ENCODE measurements at regions not wholly inside any gene's neighbourhood (a gene's known extent, or its start where the extent isn't known, plus 50 kb on each side); places are given as distances from the start of the nearest gene placed in this dataset.
"Not testable (repeated sequence)": the region's sequence is repeated elsewhere in the genome, so short reads cannot be mapped to it uniquely, and the experiment has no call there.

DNA sequence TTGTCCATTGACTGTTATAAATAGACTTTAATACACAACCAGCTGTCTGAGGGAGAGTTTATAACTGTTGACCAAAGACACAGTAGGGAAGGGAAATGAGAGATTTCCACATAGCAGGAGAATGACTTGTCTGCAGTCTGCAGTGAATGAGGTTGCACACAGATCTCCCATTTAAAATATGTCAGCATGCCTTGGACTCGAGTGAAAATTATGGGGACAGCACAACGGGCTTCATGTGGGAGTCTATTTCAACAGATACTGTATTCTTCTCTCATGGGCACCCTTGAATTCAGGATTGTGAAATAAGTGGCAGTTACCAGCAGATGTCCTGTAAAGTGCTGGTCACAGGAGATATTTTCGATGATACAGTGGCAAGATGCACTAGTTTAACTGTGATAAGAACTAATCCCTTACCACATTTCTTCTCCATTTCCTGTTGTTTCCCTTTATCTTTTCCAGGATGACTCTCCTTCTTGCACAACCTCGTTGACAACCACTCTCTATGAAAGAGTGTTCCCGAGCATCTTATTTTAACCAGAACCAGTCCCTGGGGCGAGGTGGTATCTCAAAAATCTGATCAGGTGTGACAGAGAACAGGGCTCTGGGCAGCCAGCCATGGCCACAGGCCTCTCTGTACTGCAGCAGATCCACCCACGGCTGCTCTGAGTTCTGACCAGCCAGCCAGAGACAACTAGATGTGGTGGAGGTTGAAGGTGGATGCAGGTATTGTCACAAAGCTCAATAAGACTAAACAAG lies 51.5 kb upstream of the MAP3K1 start:
- Histone ChIP-seq H3K27me3 (ENCODE audit: insufficient read depth, low read length) (no peaks in the 10 kb centered on the region), H3K27ac (ENCODE audit: low read depth, low read length) (no peak overlapping the region), H3K9me3 (ENCODE audit: insufficient read depth, low read depth, low read length) (no peaks in the 10 kb centered on the region), H3K4me1 (ENCODE audit: insufficient read depth, low read length) (peaks cover 5% of the 10 kb centered on the region; the same call in 1 of the 2 replicates), H3K9ac (ENCODE audit: low read depth, low read length) (no peak overlapping the region), H3K4me3 (ENCODE audit: low read length) (no peak overlapping the region), H3K36me3 (ENCODE audit: insufficient read depth, low read length) (no peaks in the 10 kb centered on the region)
- 91% methylated on average over 7 of the region's 7 CpGs for WGBS

DNA sequence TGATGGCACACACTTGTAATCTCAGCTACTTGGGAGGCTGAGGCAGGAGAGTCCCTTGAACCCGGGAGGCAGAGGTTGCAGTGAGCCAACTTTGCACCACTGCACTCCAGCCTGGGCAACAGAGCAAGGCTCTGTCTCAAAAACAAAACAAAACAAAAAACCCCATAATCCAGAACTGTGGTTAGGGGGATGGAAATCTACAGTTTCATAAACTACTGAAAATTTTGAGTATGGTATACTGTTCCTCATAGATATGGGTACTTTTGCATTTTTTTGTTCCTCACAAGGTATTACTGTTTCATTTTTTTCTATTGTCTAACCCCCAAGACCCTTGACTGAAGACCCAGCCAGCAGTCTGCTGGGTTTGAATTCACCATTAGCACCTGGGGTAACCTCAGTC lies 52.2 kb upstream of the MAP3K1 start:
- 84% methylated on average over 1 of the region's 1 CpG for WGBS
- Histone ChIP-seq H3K9ac (ENCODE audit: low read depth, low read length) (no peak overlapping the region), H3K27ac (ENCODE audit: low read depth, low read length) (no peak overlapping the region), H3K27me3 (ENCODE audit: insufficient read depth, low read length) (no peaks in the 10 kb centered on the region), H3K4me1 (ENCODE audit: insufficient read depth, low read length) (peaks cover 5% of the 10 kb centered on the region; the same call in 1 of the 2 replicates), H3K4me3 (ENCODE audit: low read length) (no peak overlapping the region), H3K36me3 (ENCODE audit: insufficient read depth, low read length) (no peaks in the 10 kb centered on the region), H3K9me3 (ENCODE audit: insufficient read depth, low read depth, low read length) (no peaks in the 10 kb centered on the region)

DNA sequence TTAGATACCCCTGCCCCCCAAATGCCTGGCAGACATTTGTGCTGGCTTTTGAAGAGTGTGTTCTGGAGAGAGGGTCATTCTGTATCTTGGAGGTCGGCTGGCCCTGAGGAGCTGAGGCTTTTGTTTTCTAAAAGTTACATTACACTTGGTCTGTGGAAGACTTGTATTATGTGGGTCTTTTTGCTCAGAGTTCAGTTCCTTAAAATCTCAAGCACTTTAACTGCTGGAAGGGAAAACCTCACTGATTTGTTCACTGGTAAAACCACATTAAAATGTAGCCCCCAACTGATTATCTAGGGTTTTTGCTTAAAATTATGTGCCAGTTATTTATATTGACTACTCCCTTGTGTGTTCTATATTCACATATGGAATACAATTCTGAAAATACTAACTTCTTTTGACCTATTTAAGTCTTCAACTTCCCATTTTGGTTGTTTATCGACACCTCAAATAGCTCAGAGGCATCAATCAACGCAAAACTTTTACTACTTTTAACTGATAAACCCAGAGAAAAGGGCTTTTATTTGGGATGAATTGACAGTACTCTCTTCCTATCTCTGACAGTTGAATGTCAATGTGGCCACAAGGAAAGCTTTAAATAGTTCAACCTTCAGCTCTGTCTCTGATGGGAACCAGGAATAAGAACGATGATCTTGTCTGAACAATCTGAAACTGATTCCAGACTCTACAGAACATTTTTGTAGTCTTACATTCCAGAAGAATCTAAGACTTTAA lies 54.0 kb upstream of the MAP3K1 start:
- 86% methylated on average over 4 of the region's 4 CpGs for WGBS
- no peak overlapping the region for H3K4me3 ChIP-seq (ENCODE audit: low read length)
- H3K27me3 ChIP-seq (ENCODE audit: insufficient read depth, low read length): no peaks in the 10 kb centered on the region
- no peaks in the 10 kb centered on the region for H3K36me3 ChIP-seq (ENCODE audit: insufficient read depth, low read length)
- no peak overlapping the region for H3K9ac ChIP-seq (ENCODE audit: low read depth, low read length)
- no peak overlapping the region for H3K27ac ChIP-seq (ENCODE audit: low read depth, low read length)
- H3K4me1 ChIP-seq (ENCODE audit: insufficient read depth, low read length): peaks cover 5% of the 10 kb centered on the region; the same call in 1 of the 2 replicates
- H3K9me3 ChIP-seq (ENCODE audit: insufficient read depth, low read depth, low read length): no peaks in the 10 kb centered on the region

DNA sequence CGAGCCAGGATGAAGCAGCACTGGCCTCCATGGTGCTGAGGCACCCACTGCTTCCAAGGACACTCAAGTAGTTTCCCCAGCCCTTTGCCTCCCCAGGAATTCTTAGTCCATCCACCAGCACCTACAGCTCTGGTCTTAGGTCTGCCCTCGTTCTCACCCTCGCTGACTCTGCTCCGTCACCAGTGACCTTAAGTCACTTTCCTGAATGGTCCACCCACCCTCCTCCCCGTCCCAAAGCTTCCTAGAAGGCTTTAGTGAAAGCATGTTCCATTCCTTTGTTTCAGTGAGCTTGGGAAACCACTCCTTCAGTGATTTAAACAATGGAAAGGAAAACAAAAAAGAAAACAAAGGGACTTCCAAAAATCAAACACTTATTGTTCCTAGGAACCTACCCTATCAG lies 54.6 kb upstream of the MAP3K1 start:
- 77% methylated on average over 5 of the region's 5 CpGs for WGBS
- H3K27ac ChIP-seq (ENCODE audit: low read depth, low read length): no peak overlapping the region
- no peaks in the 10 kb centered on the region for H3K9me3 ChIP-seq (ENCODE audit: insufficient read depth, low read depth, low read length)

GRCh38 chr5:56759521-56760216 lies 55.7 kb upstream of the MAP3K1 start:
- Histone ChIP-seq H3K4me3 (ENCODE audit: low read length) (no peak overlapping the region), H3K27me3 (ENCODE audit: insufficient read depth, low read length) (no peaks in the 10 kb centered on the region), H3K9me3 (ENCODE audit: insufficient read depth, low read depth, low read length) (no peaks in the 10 kb centered on the region), H3K36me3 (ENCODE audit: insufficient read depth, low read length) (no peaks in the 10 kb centered on the region), H3K4me1 (ENCODE audit: insufficient read depth, low read length) (peaks cover 5% of the 10 kb centered on the region; the same call in 1 of the 2 replicates), H3K9ac (ENCODE audit: low read depth, low read length) (no peak overlapping the region), H3K27ac (ENCODE audit: low read depth, low read length) (no peak overlapping the region)
- WGBS: 97% methylated on average over 3 of the region's 4 CpGs

More for the DNA sequence above, 54.6 kb upstream of the MAP3K1 start:
- Histone ChIP-seq H3K36me3 (ENCODE audit: insufficient read depth, low read length) (no peaks in the 10 kb centered on the region), H3K4me3 (ENCODE audit: low read length) (no peak overlapping the region), H3K4me1 (ENCODE audit: insufficient read depth, low read length) (peaks cover 5% of the 10 kb centered on the region; the same call in 1 of the 2 replicates), H3K9ac (ENCODE audit: low read depth, low read length) (no peak overlapping the region), H3K27me3 (ENCODE audit: insufficient read depth, low read length) (no peaks in the 10 kb centered on the region)

DNA sequence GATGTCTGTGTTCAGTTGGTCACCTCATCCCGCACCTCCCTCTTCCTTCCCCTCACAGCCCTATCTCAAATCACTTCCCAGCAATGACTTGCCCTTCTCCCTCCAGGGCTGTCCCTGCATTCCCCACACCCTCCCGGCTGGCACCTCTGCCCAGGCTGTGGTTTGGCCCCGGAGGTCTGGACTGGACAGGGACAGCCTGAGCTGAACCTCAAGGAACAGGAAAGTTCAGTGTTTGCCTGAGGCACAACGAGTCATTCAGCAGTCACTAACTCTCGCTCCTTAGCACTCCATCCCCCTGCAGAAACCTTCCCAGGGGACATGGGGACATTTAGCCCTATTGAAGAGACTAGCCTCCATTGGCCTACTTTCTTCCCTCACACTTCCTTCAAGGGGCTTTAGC lies 58.3 kb upstream of the MAP3K1 start:
- peaks cover 5% of the 10 kb centered on the region; the same call in 1 of the 2 replicates for H3K4me1 ChIP-seq (ENCODE audit: insufficient read depth, low read length)
- H3K27me3 ChIP-seq (ENCODE audit: insufficient read depth, low read length): no peaks in the 10 kb centered on the region
- H3K9ac ChIP-seq (ENCODE audit: low read depth, low read length): no peak overlapping the region
- H3K4me3 ChIP-seq (ENCODE audit: low read length): no peak overlapping the region
- no peaks in the 10 kb centered on the region for H3K36me3 ChIP-seq (ENCODE audit: insufficient read depth, low read length)
- WGBS: 83% methylated on average over 5 of the region's 5 CpGs
- H3K9me3 ChIP-seq (ENCODE audit: insufficient read depth, low read depth, low read length): peaks cover 5% of the 10 kb centered on the region; the same call in 1 of the 2 replicates
- H3K27ac ChIP-seq (ENCODE audit: low read depth, low read length): no peak overlapping the region

GRCh38 chr5:56755036-56755555 lies 60.3 kb upstream of the MAP3K1 start:
- no peak overlapping the region for H3K4me3 ChIP-seq (ENCODE audit: low read length)
- no peak overlapping the region for H3K9ac ChIP-seq (ENCODE audit: low read depth, low read length)
- no peaks in the 10 kb centered on the region for H3K27me3 ChIP-seq (ENCODE audit: insufficient read depth, low read length)
- H3K27ac ChIP-seq (ENCODE audit: low read depth, low read length): no peak overlapping the region
- no peaks in the 10 kb centered on the region for H3K4me1 ChIP-seq (ENCODE audit: insufficient read depth, low read length)
- no peaks in the 10 kb centered on the region for H3K36me3 ChIP-seq (ENCODE audit: insufficient read depth, low read length)
- 100% methylated on average over 3 of the region's 3 CpGs for WGBS
- H3K9me3 ChIP-seq (ENCODE audit: insufficient read depth, low read depth, low read length): peaks cover 6% of the 10 kb centered on the region; the same call in 1 of the 2 replicates

GRCh38 chr5:56753588-56753987 lies 61.8 kb upstream of the MAP3K1 start:
- not testable (repeated sequence) for H3K9me3 ChIP-seq (ENCODE audit: insufficient read depth, low read depth, low read length); H3K27ac ChIP-seq (ENCODE audit: low read depth, low read length); H3K4me3 ChIP-seq (ENCODE audit: low read length); H3K9ac ChIP-seq (ENCODE audit: low read depth, low read length); H3K36me3 ChIP-seq (ENCODE audit: insufficient read depth, low read length); H3K27me3 ChIP-seq (ENCODE audit: insufficient read depth, low read length); H3K4me1 ChIP-seq (ENCODE audit: insufficient read depth, low read length)
- no CpG with 5 or more reads among the region's 5 CpGs for WGBS

- Histone ChIP-seq H3K4me1 (ENCODE audit: insufficient read depth, low read length) (no peaks in the 10 kb centered on the region), H3K36me3 (ENCODE audit: insufficient read depth, low read length) (no peaks in the 10 kb centered on the region), H3K4me3 (ENCODE audit: low read length) (no peak overlapping the region), H3K9me3 (ENCODE audit: insufficient read depth, low read depth, low read length) (peaks cover 6% of the 10 kb centered on the region; the same call in 1 of the 2 replicates), H3K9ac (ENCODE audit: low read depth, low read length) (no peak overlapping the region), H3K27me3 (ENCODE audit: insufficient read depth, low read length) (no peaks in the 10 kb centered on the region), H3K27ac (ENCODE audit: low read depth, low read length) (no peak overlapping the region)
- 96% methylated on average over 2 of the region's 2 CpGs for WGBS
Observed at GRCh38 chr5:56751572-56752313, 63.6 kb upstream of the MAP3K1 start.

GRCh38 chr5:56749842-56750241 lies 65.5 kb upstream of the MAP3K1 start:
- peaks cover 6% of the 10 kb centered on the region; the same call in 1 of the 2 replicates for H3K9me3 ChIP-seq (ENCODE audit: insufficient read depth, low read depth, low read length)
- no peaks in the 10 kb centered on the region for H3K4me1 ChIP-seq (ENCODE audit: insufficient read depth, low read length)
- H3K4me3 ChIP-seq (ENCODE audit: low read length): no peak overlapping the region
- H3K9ac ChIP-seq (ENCODE audit: low read depth, low read length): no peak overlapping the region
- WGBS: 94% methylated on average over 3 of the region's 3 CpGs
- H3K27me3 ChIP-seq (ENCODE audit: insufficient read depth, low read length): no peaks in the 10 kb centered on the region
- H3K36me3 ChIP-seq (ENCODE audit: insufficient read depth, low read length): no peaks in the 10 kb centered on the region
- no peak overlapping the region for H3K27ac ChIP-seq (ENCODE audit: low read depth, low read length)

Data from HUES64 (cell line).